ENCODE measurements at regions not wholly inside any gene's neighbourhood (a gene's known extent, or its start where the extent isn't known, plus 50 kb on each side); places are given as distances from the start of the nearest gene placed in this dataset.
"Not testable (repeated sequence)": the region's sequence is repeated elsewhere in the genome, so short reads cannot be mapped to it uniquely, and the experiment has no call there.

DNA sequence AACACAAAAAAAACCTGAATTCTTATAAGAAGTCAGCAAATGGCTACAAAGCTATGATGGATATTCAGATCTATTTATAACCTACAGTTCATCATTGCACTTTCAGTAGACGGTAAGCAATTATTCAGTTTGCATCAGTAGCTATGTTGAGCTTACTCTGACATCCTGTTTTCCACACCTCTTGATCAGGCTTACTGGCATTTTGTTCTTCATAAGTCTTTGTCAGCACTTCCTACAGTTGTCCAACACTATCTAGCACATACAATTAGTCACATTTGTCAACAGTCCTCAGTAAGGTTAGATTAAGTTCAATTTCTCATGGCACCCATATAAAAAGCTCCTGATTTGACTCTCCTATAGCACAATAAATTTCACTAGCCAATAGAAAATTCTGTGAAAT is 71.2 kb upstream of the ST3GAL6 start:
- no peak for DNase-seq
- Histone ChIP-seq H3K27me3 (no peaks in the 10 kb centered on the region), H3K4me3 (no peak overlapping the region), H3K9me3 (replicated peaks) (no peaks in the 10 kb centered on the region), H3K36me3 (no peaks in the 10 kb centered on the region), H3K4me1 (no peaks in the 10 kb centered on the region), H3K27ac (no peak overlapping the region)

DNA sequence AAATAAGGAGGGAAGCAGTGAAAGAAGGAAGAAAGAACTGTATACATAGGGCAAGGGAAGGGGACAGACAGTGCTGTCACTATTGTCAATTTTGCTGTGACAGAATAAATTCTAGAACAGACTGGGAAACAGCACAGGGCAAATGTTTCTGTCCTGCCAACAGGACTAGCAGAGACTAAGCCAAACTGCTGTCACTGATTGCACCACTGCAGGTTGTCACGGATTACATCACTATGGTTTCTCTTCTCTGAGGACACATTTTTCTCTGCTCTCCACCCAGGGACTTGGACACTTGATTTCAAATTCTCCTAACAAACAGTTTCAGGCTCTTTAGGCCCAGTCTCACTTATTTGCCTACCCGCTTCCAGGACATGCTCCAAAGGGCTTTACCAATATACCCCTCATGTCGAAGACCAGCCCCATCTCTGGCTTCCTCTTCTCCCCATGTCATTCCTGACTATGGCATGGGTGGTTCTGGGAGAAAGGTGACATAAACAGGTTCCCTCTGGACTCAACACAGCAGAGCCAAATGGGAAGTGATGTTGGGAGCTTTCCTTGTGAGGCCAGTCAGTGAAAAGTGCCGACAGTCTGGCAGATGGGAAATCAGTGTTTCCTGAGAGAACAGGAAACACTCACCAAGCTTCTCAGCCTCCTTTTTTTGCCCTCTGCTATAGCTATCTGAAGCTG is 70.2 kb upstream of the ST3GAL6 start:
- DNase-seq, result no peak
- Histone ChIP-seq H3K27me3 (no peaks in the 10 kb centered on the region), H3K27ac (no peak overlapping the region), H3K4me1 (no peaks in the 10 kb centered on the region), H3K36me3 (no peaks in the 10 kb centered on the region), H3K4me3 (no peak overlapping the region), H3K9me3 (replicated peaks) (no peaks in the 10 kb centered on the region)

DNA sequence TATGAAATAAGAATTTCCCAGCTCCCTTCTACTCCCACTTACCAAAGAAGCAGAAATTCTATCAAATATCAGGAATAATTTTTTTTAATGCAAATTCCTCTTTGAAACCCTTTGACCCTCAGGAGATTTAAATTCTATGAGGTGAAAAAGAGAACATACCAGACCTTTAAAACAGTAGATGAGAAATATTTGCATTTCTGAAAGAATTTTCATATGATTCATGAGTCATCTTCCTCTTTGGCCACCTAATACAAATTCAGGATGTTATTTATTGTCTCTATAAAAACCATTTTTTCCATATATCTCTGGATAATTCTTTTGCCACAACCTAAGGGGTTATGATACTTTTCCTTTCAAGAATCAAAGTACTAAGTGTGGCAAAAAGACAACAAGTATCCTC is 67.3 kb upstream of the ST3GAL6 start:
- no peaks in the 10 kb centered on the region for H3K4me1 ChIP-seq
- H3K4me3 ChIP-seq, result no peak overlapping the region
- no peaks in the 10 kb centered on the region for H3K9me3 ChIP-seq (replicated peaks)
- no peaks in the 10 kb centered on the region for H3K27me3 ChIP-seq
- no peak for DNase-seq
- no peaks in the 10 kb centered on the region for H3K36me3 ChIP-seq
- no peak overlapping the region for H3K27ac ChIP-seq

DNA sequence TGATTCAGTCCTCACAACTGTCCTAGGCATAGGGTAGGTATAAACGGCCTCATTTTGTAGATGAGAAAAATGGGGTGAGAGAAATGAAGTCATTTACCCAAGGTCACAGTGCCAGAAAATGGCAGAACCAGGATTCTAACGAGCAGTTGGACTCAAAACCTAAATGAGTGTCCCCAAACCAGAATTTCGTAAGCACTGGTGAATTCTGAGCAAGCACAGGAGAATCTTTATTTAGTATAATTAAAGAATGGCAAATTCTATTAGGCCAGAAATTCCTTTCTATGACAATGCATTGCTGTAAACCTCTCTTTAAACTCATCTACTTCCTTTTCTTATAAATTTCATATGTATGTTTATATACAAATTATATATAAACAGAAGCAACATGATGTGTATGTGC is 66.8 kb upstream of the ST3GAL6 start:
- H3K27me3 ChIP-seq; H3K9me3 ChIP-seq (replicated peaks); H3K27ac ChIP-seq; H3K4me1 ChIP-seq; H3K4me3 ChIP-seq; DNase-seq; H3K36me3 ChIP-seq: not testable (repeated sequence)

DNA sequence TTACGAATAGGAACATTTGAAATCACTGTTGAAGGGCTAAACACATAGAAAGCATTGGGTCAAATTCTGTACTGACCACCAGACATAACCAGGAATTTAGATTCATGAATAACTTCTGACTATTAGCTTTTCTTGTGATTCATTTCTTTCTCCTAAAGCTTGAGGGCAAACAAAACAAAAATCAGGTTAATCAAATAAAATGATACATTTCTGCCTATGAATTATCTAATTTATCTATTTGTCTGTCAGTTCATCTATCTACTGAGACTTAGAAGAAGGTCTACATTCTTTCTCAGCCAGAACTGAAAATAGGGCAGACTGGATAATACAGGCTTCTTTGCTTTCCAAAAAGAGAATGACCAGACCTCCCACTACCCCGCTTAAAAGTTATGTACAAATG is 65.9 kb upstream of the ST3GAL6 start:
- H3K27ac ChIP-seq, result no peak overlapping the region
- no peak for DNase-seq
- no peaks in the 10 kb centered on the region for H3K4me1 ChIP-seq
- H3K9me3 ChIP-seq (replicated peaks), result no peaks in the 10 kb centered on the region
- no peaks in the 10 kb centered on the region for H3K36me3 ChIP-seq
- H3K27me3 ChIP-seq, result no peaks in the 10 kb centered on the region
- no peak overlapping the region for H3K4me3 ChIP-seq

DNA sequence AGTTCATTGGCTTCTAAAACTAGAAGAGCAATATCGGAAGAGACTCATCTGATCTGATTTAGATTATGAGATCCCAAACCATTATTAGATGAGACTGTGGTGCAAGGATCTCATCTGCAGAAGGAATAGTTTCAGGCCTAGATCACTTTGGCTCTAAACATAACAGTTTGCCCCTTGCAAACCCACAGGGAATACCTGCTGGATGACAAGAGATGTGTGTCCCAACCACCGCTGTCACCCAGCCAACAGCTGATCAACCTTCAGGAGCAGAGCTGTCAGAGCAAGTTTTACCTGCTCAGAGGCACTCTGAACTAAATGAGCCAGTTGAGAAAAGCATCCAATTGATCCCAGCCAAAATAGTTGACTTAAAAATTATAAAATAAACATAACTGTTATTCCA is 64.0 kb upstream of the ST3GAL6 start:
- Histone ChIP-seq H3K27ac (no peak overlapping the region), H3K4me3 (no peak overlapping the region)
- no peak for DNase-seq

DNA sequence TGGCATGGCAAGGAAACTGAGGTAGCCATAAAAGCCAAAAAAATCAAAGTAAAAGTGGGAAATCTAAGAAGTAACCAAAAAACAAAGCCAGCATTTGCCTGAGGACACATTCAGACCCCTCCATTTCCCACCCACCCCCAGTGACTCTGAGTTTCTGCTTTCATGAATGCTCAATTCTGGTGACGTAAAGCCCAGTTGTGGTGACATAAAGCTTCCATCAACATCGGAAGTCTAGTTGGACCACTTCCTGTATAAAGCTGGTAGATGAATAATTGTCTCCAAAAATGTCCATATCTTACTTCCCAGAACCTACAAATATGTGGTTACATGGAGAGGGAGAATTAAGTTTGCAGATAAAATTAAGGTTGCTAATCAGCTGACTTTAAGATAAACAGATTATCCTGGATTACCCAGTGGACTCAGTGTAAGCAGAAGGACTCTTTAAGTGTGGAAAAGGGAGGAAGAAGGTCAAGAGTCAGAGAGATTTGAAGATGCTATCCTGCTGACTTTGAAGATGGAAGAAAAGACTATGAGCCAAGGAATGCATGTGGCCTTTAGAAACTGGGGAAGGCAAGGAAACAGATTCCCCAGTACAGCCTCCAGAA is 62.0 kb upstream of the ST3GAL6 start:
- no peaks in the 10 kb centered on the region for H3K27me3 ChIP-seq

More for the DNA sequence above, 64.0 kb upstream of the ST3GAL6 start:
- Histone ChIP-seq H3K4me1 (no peaks in the 10 kb centered on the region), H3K27me3 (no peaks in the 10 kb centered on the region), H3K36me3 (no peaks in the 10 kb centered on the region), H3K9me3 (replicated peaks) (no peaks in the 10 kb centered on the region)

DNA sequence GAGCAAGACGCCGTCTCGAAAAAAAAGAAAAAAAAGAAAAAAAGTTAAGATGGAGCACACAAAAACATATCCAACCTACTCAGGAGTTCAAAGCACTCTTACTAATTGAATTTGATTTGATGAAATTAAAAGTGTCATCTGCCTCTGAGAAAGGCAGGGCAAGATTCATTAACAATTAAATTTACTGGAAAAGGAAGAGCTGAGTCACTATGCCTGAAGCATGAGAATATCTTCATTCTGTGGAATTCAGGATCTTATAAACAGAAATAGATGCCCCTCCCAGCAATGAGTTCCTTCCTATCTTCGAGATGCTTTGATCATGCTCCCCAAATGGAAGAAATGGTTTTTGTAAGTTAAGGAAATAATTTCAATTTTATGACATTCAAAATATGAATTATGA is 61.0 kb upstream of the ST3GAL6 start:
- Histone ChIP-seq H3K4me3 (no peak overlapping the region), H3K9me3 (replicated peaks) (no peaks in the 10 kb centered on the region), H3K36me3 (no peaks in the 10 kb centered on the region), H3K4me1 (no peaks in the 10 kb centered on the region), H3K27me3 (no peaks in the 10 kb centered on the region), H3K27ac (no peak overlapping the region)
- DNase-seq, result no peak

More for the DNA sequence above, 62.0 kb upstream of the ST3GAL6 start:
- no peak overlapping the region for H3K4me3 ChIP-seq
- DNase-seq, result no peak
- H3K27ac ChIP-seq, result no peak overlapping the region
- H3K9me3 ChIP-seq (replicated peaks), result no peaks in the 10 kb centered on the region
- no peaks in the 10 kb centered on the region for H3K4me1 ChIP-seq
- H3K36me3 ChIP-seq, result no peaks in the 10 kb centered on the region

DNA sequence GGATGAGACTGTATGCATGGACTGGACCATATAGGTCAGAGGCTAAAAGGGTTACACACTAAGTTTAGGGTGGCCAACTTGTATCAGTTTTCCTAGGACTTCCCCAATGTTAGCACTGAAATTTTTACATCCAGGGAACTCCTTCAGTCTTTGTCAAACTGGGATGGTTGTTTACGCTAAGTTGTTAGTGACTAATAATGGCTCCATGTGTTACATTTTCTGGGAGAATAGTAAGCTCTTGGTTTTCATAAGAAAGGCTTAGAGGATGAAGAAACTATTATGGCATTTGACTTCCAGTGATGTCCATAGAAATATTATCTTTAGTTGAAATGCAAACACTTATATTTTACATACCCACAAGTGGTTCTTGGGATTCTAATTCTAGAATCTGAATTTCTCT is 57.9 kb upstream of the ST3GAL6 start:
- H3K4me3 ChIP-seq, result no peak overlapping the region
- H3K27me3 ChIP-seq, result no peaks in the 10 kb centered on the region
- H3K9me3 ChIP-seq (replicated peaks), result no peaks in the 10 kb centered on the region
- H3K27ac ChIP-seq, result no peak overlapping the region
- H3K36me3 ChIP-seq, result no peaks in the 10 kb centered on the region
- H3K4me1 ChIP-seq, result no peaks in the 10 kb centered on the region
- DNase-seq, result no peak

DNA sequence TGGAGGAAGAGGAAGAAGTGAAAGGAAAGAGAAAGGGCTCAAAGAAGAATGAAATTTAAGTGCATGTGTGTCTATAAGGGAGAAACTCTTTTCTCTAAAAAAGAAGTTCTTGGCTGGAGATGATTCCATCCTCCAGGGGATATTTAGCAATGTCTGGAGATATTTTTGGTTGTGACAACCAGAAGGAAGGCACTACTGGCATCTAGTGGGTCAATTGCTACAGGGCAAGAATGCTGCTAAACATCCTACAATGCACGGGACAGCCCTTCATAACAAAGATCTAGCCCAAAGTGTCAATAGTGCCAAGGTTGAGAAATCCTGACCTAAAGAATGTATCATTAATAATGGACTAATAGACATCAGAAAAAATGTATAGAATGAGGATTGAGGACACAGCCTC is 57.4 kb upstream of the ST3GAL6 start:
- no peaks in the 10 kb centered on the region for H3K36me3 ChIP-seq
- no peak for DNase-seq
- no peaks in the 10 kb centered on the region for H3K4me1 ChIP-seq
- H3K27me3 ChIP-seq, result no peaks in the 10 kb centered on the region
- H3K4me3 ChIP-seq, result no peak overlapping the region
- no peaks in the 10 kb centered on the region for H3K9me3 ChIP-seq (replicated peaks)
- H3K27ac ChIP-seq, result no peak overlapping the region

DNA sequence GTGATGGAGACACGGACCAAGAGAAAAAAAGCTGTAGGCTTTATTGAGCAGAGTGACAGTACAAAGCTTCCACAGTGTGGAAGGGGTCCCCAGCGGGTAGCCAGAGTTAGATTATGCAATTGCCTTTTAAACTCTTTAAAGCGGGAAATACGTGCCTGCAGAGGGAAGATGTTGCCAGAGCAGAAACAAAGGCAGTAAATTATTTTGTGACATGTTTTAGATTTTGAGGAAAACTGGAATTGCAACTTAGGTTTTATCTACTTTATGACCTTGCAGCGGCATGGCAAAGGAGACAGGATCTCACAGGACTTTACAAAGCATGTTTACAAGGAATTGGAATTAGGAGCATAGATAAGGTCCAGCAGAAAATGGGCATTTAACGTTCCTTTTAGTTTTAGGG is 54.5 kb upstream of the ST3GAL6 start:
- not testable (repeated sequence) for H3K4me1 ChIP-seq; DNase-seq; H3K9me3 ChIP-seq (replicated peaks); H3K36me3 ChIP-seq; H3K27ac ChIP-seq; H3K4me3 ChIP-seq; H3K27me3 ChIP-seq

DNA sequence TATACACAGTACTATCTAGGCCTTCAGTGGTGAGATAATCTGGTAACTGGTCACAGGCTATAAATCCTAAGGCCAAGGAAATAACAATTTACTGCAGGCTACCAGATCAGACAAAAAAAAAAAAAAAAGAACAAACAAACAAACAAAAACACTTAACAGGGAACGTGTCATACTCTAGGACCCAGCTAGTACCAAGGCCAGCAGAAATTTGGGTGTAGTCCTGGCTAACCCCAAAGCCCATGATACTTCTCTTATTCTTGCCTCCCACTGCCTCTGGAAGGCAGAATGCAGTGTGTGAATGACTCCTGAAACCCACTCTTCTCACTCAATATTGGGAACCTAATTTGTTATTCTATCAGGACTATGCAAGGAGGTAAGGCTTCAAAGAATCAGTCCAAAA is 53.7 kb upstream of the ST3GAL6 start:
- H3K27me3 ChIP-seq, result no peaks in the 10 kb centered on the region
- H3K4me1 ChIP-seq, result no peaks in the 10 kb centered on the region

DNA sequence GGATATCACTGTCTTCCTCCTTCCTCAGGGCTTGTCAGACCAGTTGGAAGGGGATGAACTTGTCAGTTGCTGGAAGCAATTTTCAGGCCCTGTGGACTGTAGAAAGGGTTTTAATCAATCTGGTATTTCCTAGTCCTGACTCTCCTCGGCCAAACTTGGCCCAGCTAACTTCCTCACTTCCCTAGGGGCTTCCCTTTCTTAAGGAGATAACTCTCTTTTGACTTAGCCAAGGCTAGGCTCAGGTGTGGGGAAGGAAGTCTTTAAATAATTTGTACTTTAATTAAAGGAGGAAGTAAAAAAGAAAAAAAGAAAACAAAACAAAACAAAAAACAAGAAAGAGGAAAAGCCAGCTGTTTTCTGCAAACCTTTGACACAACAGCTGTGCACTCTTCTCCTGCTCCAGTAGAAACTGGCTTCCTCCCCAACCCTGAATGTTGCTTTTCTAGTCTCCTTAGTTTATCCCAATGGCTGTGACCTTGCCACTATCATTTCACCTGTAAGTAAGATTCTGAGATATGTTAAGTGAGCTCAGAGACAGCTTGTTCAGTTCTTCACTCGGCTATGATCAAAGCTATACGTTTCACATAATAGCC is 53.0 kb upstream of the ST3GAL6 start:
- H3K4me3 ChIP-seq, result no peak overlapping the region
- no peak overlapping the region for H3K27ac ChIP-seq
- no peaks in the 10 kb centered on the region for H3K36me3 ChIP-seq
- DNase-seq, result no peak
- H3K9me3 ChIP-seq (replicated peaks), result no peaks in the 10 kb centered on the region
- H3K4me1 ChIP-seq, result no peaks in the 10 kb centered on the region
- H3K27me3 ChIP-seq, result no peaks in the 10 kb centered on the region

More for the DNA sequence above, 53.7 kb upstream of the ST3GAL6 start:
- no peaks in the 10 kb centered on the region for H3K9me3 ChIP-seq (replicated peaks)
- no peaks in the 10 kb centered on the region for H3K36me3 ChIP-seq
- no peak overlapping the region for H3K27ac ChIP-seq
- no peak for DNase-seq
- no peak overlapping the region for H3K4me3 ChIP-seq

DNA sequence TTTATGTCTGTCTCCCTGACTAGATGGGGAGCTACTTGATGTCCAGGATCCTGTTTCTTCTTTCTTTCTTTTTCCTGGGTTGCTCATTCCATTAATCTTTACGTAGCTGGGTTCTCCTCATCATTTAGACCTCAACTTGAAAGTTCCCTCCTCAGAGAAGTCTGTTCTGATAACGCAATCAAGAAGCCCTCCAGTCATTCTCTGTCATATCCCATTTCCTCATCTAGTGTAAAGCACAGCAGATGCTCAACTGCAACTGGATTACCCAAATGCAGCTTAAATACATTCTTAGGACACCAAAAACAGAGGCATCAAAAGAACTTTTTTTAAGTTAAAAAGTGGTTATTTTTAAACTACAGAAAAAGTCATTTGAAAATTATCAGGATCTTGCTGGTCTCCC is 51.7 kb upstream of the ST3GAL6 start:
- no peaks in the 10 kb centered on the region for H3K27me3 ChIP-seq
- H3K4me1 ChIP-seq, result no peaks in the 10 kb centered on the region
- no peak overlapping the region for H3K27ac ChIP-seq
- DNase-seq, result no peak
- no peaks in the 10 kb centered on the region for H3K9me3 ChIP-seq (replicated peaks)
- no peak overlapping the region for H3K4me3 ChIP-seq
- no peaks in the 10 kb centered on the region for H3K36me3 ChIP-seq

DNA sequence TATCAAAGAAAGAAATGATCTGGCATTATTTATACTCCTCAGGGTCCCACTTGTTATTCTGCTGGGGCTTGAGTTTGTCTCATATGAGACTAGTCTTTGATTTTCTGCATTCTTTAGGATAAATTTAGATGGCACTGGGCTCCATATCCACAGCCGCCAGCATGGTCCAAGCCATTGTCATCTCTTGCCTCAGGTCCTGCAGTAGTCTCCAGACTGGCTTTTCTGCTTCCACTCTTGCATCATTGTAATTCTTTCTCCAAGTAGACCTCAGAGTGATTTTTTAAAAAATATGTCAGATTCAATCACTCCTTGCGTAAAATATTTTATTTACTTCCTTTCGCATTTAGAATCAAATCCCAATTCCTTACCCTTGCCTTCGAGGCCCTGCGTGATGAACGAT is 50.4 kb upstream of the ST3GAL6 start:
- no peak overlapping the region for H3K27ac ChIP-seq
- H3K4me3 ChIP-seq, result no peak overlapping the region
- no peak for DNase-seq
- H3K9me3 ChIP-seq (replicated peaks), result no peaks in the 10 kb centered on the region
- H3K4me1 ChIP-seq, result no peaks in the 10 kb centered on the region
- no peaks in the 10 kb centered on the region for H3K27me3 ChIP-seq
- H3K36me3 ChIP-seq, result no peaks in the 10 kb centered on the region

DNA sequence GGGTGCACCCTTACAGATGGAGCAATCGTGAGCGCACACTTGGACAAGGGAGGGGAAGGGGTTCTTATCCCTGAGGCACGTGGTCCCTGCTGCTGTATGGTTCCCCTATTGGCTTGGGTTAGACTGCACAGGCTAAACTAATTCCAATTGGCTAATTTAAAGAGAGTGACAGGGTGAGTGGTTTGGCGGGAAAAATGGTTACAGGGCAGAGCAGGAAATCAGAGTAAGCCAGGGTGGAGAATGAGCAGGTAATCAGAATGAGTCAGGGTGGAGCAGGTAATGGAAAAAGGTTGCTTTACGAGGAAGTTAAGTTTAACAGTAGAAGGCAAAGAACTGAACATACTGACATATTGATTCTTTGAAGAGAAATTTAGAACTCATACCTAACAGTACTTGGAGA is 49.8 kb upstream of the ST3GAL6 start:
- not testable (repeated sequence) for H3K9me3 ChIP-seq (replicated peaks); H3K27ac ChIP-seq; H3K4me3 ChIP-seq; H3K4me1 ChIP-seq; DNase-seq; H3K36me3 ChIP-seq; H3K27me3 ChIP-seq

Measured in SJCRH30 (cell line).